CD14-positive monocyte (primary cell): ENCODE measurements at regions not wholly inside any gene's neighbourhood (a gene's known extent, or its start where the extent isn't known, plus 50 kb on each side); places are given as distances from the start of the nearest gene placed in this dataset.

Experiments used
- DNase-seq, 3 donors: peaks; one replicate each; pipeline ENCODE4 v3.0.0-alpha.2; 2011 to 2022
- H2AFZ ChIP-seq: 2 replicates; pipeline ENCODE4 v1.6.0; 2012; ENCODE audit warnings: mild to moderate bottlenecking, low read depth, low read length, inconsistent platforms; ENCODE audit not compliant: insufficient read depth, poor library complexity, severe bottlenecking
- H3K27ac ChIP-seq, 2 donors: 1 replicate in 1 of 2; 2 replicates in 1 of 2; pipeline ENCODE4 v1.5.1; 2012 to 2013; ENCODE audit warnings: low read length in 2 of 2, control low read depth in 1 of 2, inconsistent platforms in 1 of 2, low read depth in 1 of 2, mild to moderate bottlenecking in 1 of 2
- H3K27me3 ChIP-seq, 2 donors: one replicate each; pipeline versions ENCODE4 v1.6.0 to v1.6.1; 2011 to 2013; ENCODE audit warnings: low read length in 2 of 2; ENCODE audit not compliant: control insufficient read depth in 2 of 2, insufficient read depth in 2 of 2
- H3K36me3 ChIP-seq, 2 donors: replicated peaks in 1 of 2; 1 replicate in 1 of 2; 2 replicates in 1 of 2; pipeline versions ENCODE4 v1.5.1 to v1.6.1; 2012 to 2013; ENCODE audit warnings: low read length in 2 of 2, control low read depth in 1 of 2, inconsistent platforms in 1 of 2, mild to moderate bottlenecking in 1 of 2; ENCODE audit not compliant: insufficient read depth in 2 of 2, control insufficient read depth in 1 of 2
- H3K4me1 ChIP-seq, 2 donors: 1 replicate in 1 of 2; 2 replicates in 1 of 2; pipeline versions ENCODE4 v1.5.1 to v1.6.1; 2012 to 2013; ENCODE audit warnings: low read length in 2 of 2, control low read depth in 1 of 2, inconsistent platforms in 1 of 2, mild to moderate bottlenecking in 1 of 2, moderate library complexity in 1 of 2; ENCODE audit not compliant: insufficient read depth in 2 of 2, control insufficient read depth in 1 of 2
- H3K4me2 ChIP-seq: replicated peaks from 2 replicates; pipeline ENCODE3; 2012; ENCODE audit warnings: low read length, moderate library complexity, mild to moderate bottlenecking; ENCODE audit not compliant: poor library complexity, severe bottlenecking; ENCODE audit errors: extremely low read depth
- H3K4me3 ChIP-seq, 3 experiments: fragments of 200-600 bp in 1 of 3; sonication (generic) in 1 of 3; replicated peaks in 1 of 3; 1 replicate in 2 of 3; 2 replicates in 1 of 3; pipeline ENCODE4 v1.5.1; 2011 to 2013; ENCODE audit warnings: low read length in 3 of 3, mild to moderate bottlenecking in 3 of 3, control low read depth in 2 of 3, low read depth in 2 of 3, inconsistent platforms in 1 of 3, moderate library complexity in 1 of 3
- H3K79me2 ChIP-seq: 2 replicates; pipeline ENCODE4 v1.6.0; 2012; ENCODE audit warnings: mild to moderate bottlenecking, control low read depth, inconsistent platforms, low read length, moderate library complexity; ENCODE audit not compliant: insufficient read depth
- H3K9ac ChIP-seq: 2 replicates; pipeline ENCODE4 v1.6.0; 2017; ENCODE audit warnings: low read length, mild to moderate bottlenecking; ENCODE audit not compliant: insufficient read depth, poor library complexity, severe bottlenecking
- H3K9me3 ChIP-seq, 2 donors: replicated peaks in 1 of 2; 1 replicate in 1 of 2; 2 replicates in 1 of 2; pipeline versions ENCODE4 v1.5.1 to v1.6.1; 2012 to 2013; ENCODE audit warnings: low read length in 2 of 2, control low read depth in 1 of 2; ENCODE audit not compliant: control insufficient read depth in 1 of 2, insufficient read depth in 1 of 2
- H4K20me1 ChIP-seq: 2 replicates; pipeline ENCODE4 v1.6.0; 2012; ENCODE audit warnings: mild to moderate bottlenecking, low read length, control low read depth, moderate library complexity; ENCODE audit not compliant: insufficient read depth
- H3K27ac Mint-ChIP-seq, 7 donors: one replicate each; pipeline ENCODE4 v1.8.0; 2020; ENCODE audit warnings: mild to moderate bottlenecking in 7 of 7, mixed read lengths in 7 of 7, moderate library complexity in 6 of 7, inconsistent platforms in 2 of 7
- H3K27me3 Mint-ChIP-seq, 3 donors: one replicate each; pipeline ENCODE4 v1.8.0; 2021 to 2022; ENCODE audit warnings: low read depth in 3 of 3, mild to moderate bottlenecking in 3 of 3, mixed read lengths in 3 of 3, moderate library complexity in 3 of 3, inconsistent platforms in 1 of 3
- H3K36me3 Mint-ChIP-seq, 2 donors: one replicate each; pipeline ENCODE4 v1.8.0; 2020; ENCODE audit warnings: mixed read lengths in 2 of 2, inconsistent platforms in 1 of 2, mild to moderate bottlenecking in 1 of 2
- H3K4me1 Mint-ChIP-seq: one replicate; pipeline ENCODE4 v1.8.0; 2020; ENCODE audit warnings: mild to moderate bottlenecking, mixed read lengths
- H3K4me3 Mint-ChIP-seq, 2 donors: one replicate each; pipeline ENCODE4 v1.8.0; 2020; ENCODE audit warnings: mild to moderate bottlenecking in 2 of 2, mixed read lengths in 2 of 2, moderate library complexity in 1 of 2
- H3K9me3 Mint-ChIP-seq, 7 donors: one replicate each; pipeline ENCODE4 v1.8.0; 2020 to 2022; ENCODE audit warnings: mixed read lengths in 7 of 7, mild to moderate bottlenecking in 6 of 7, moderate library complexity in 6 of 7, inconsistent platforms in 2 of 7
- WGBS: methylation state at CpG from one replicate; pipeline ENCODE4 v1.1.5; 2013; ENCODE audit warnings: missing lambda C conversion rate; ENCODE audit not compliant: insufficient coverage; 5-methylcytosine and 5-hydroxymethylcytosine counted together
- intact Hi-C, 2 donors: fragments of 100-400 bp; cut with micrococcal nuclease; formaldehyde crosslinking; loops; one replicate each; pipeline versions ENCODE4 v1.15.0 to v1.15.1; 2023
- TF ChIP-seq, protein P1 (sequence below): fragments of 200-600 bp; IDR thresholded peaks from one replicate; pipeline ENCODE4 v1.8.0; 2022; ENCODE audit warnings: antibody characterized with exemption, mild to moderate bottlenecking

DNA sequence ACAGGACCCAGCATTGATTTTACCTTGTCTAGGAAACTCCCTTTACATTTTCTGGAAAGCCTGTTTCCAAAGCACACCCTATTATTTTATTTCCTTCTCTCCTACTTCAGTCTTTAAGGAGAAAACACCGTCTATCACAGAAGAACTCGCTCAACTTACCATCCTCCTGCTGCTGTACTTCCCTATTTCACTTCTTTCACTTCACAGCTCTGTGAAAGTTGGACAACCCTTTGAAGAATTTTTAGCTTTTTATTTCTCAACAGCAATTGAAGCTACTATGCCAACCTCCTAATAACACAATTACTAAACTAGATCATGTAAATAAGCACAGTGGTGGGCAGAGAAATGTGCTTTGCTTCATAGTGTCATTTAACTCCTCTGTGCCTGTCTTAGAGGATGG is 166.5 kb downstream of the TFEC start:
- intact Hi-C loops: no loop called here
- H3K4me1 ChIP-seq: peaks cover 4 to 19% of the 10 kb centered on the region in 2 donors
- peak; percentile 3 to 4 (median 4) for DNase-seq
- TF ChIP-seq, protein P1, sequence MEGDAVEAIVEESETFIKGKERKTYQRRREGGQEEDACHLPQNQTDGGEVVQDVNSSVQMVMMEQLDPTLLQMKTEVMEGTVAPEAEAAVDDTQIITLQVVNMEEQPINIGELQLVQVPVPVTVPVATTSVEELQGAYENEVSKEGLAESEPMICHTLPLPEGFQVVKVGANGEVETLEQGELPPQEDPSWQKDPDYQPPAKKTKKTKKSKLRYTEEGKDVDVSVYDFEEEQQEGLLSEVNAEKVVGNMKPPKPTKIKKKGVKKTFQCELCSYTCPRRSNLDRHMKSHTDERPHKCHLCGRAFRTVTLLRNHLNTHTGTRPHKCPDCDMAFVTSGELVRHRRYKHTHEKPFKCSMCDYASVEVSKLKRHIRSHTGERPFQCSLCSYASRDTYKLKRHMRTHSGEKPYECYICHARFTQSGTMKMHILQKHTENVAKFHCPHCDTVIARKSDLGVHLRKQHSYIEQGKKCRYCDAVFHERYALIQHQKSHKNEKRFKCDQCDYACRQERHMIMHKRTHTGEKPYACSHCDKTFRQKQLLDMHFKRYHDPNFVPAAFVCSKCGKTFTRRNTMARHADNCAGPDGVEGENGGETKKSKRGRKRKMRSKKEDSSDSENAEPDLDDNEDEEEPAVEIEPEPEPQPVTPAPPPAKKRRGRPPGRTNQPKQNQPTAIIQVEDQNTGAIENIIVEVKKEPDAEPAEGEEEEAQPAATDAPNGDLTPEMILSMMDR: no peak
- no peak overlapping the region for H2AFZ ChIP-seq
- no peaks in the 10 kb centered on the region for H4K20me1 ChIP-seq
- H3K4me3 Mint-ChIP-seq: peak overlapping the region in 1 of 2 donors; percentile 49
- no peaks in the 10 kb centered on the region for H3K9me3 ChIP-seq
- H3K36me3 ChIP-seq: no peaks in the 10 kb centered on the region
- H3K4me1 Mint-ChIP-seq: peaks cover 19% of the 10 kb centered on the region
- H3K9ac ChIP-seq: no peak overlapping the region
- WGBS: 0% methylated on average over 2 of the region's 2 CpGs
- H3K27ac ChIP-seq: no peak overlapping the region
- H3K79me2 ChIP-seq: no peaks in the 10 kb centered on the region
- no peaks in the 10 kb centered on the region for H3K27me3 ChIP-seq
- peaks cover 0 to 2% (median 0%) of the 10 kb centered on the region in 3 donors for H3K27me3 Mint-ChIP-seq
- peak overlapping the region in 3 of 7 donors; percentile 22 to 55 (median 42) for H3K27ac Mint-ChIP-seq
- no peaks in the 10 kb centered on the region for H3K36me3 Mint-ChIP-seq
- H3K9me3 Mint-ChIP-seq: no peaks in the 10 kb centered on the region
- no peak overlapping the region for H3K4me3 ChIP-seq
- peak overlapping the region; percentile 25 for H3K4me2 ChIP-seq

DNA sequence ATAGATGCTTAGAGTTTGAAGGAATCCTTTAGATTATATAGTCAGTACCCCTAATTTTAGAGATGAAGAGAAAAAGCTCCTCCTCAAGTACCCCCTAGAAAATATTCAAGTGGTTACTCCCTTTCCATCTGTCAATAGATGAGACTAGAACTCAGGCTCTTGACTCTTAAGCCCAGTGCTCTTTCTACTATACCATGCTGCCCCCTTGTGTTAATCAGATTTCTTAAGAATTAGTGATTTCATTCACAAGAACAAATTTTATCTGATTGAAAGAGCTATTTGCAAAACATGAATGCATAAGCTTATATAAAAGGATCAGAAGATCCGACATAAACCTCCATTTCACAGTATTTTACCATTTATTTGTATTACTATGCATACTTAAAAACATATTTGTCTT is 179.3 kb downstream of the TFEC start:
- Histone ChIP-seq H3K4me2 (no peak overlapping the region), H4K20me1 (no peaks in the 10 kb centered on the region), H2AFZ (no peak overlapping the region), H3K4me3 (no peak overlapping the region), H3K36me3 (no peaks in the 10 kb centered on the region), H3K27ac (no peak overlapping the region), H3K79me2 (no peaks in the 10 kb centered on the region), H3K9me3 (no peaks in the 10 kb centered on the region), H3K9ac (no peak overlapping the region), H3K4me1 (no peaks in the 10 kb centered on the region), H3K27me3 (no peaks in the 10 kb centered on the region)
- H3K27ac Mint-ChIP-seq: no peak overlapping the region
- no peaks in the 10 kb centered on the region for H3K4me1 Mint-ChIP-seq
- no peaks in the 10 kb centered on the region for H3K9me3 Mint-ChIP-seq
- intact Hi-C loops: no loop called here
- TF ChIP-seq, protein P1: no peak
- no peak for DNase-seq
- no peaks in the 10 kb centered on the region for H3K36me3 Mint-ChIP-seq
- H3K4me3 Mint-ChIP-seq: no peak overlapping the region
- H3K27me3 Mint-ChIP-seq: peaks cover 0 to 8% (median 7%) of the 10 kb centered on the region in 3 donors
- WGBS: no CpG with 5 or more reads among the region's 1 CpG
